NCI-H345 treated with DMSO at 0.1 percent for 48 hours (cell line): ENCODE measurements at regions not wholly inside any gene's neighbourhood (a gene's known extent, or its start where the extent isn't known, plus 50 kb on each side); places are given as distances from the start of the nearest gene placed in this dataset.
"Not testable (repeated sequence)": the region's sequence is repeated elsewhere in the genome, so short reads cannot be mapped to it uniquely, and the experiment has no call there.

Experiments used
- DNase-seq: peaks from one replicate; lab custom pipeline; 2025; ENCODE audit not compliant: unreplicated experiment; lab: John Stamatoyannopoulos, UW

- no peak for DNase-seq
These were observed 60.2 kb upstream of the LRRC4C start for GRCh38 chr11:41519696-41520095.

- DNase-seq = no peak
These were observed 62.9 kb upstream of the LRRC4C start for GRCh38 chr11:41522391-41522790.

- DNase-seq = no peak
These were observed 63.6 kb upstream of the LRRC4C start for GRCh38 chr11:41522899-41523672.

- no peak for DNase-seq
These were observed 68.1 kb upstream of the LRRC4C start for GRCh38 chr11:41527530-41527929.

GRCh38 chr11:41532413-41532812 lies 73.0 kb upstream of the LRRC4C start:
- DNase-seq = no peak

GRCh38 chr11:41533761-41534160 lies 74.3 kb upstream of the LRRC4C start:
- no peak for DNase-seq

GRCh38 chr11:41534391-41534790 lies 74.9 kb upstream of the LRRC4C start:
- no peak for DNase-seq

- DNase-seq = no peak
These were observed 75.4 kb upstream of the LRRC4C start for GRCh38 chr11:41534861-41535260.

GRCh38 chr11:41536021-41536568 lies 76.6 kb upstream of the LRRC4C start:
- no peak for DNase-seq

GRCh38 chr11:41544902-41545301 lies 85.5 kb upstream of the LRRC4C start:
- DNase-seq = not testable (repeated sequence)

GRCh38 chr11:41578421-41579051 lies 119.1 kb upstream of the LRRC4C start:
- DNase-seq = no peak

GRCh38 chr11:41579546-41579945 lies 120.1 kb upstream of the LRRC4C start:
- no peak for DNase-seq

GRCh38 chr11:41609511-41609910 lies 150.1 kb upstream of the LRRC4C start:
- DNase-seq = no peak

GRCh38 chr11:41612415-41612814 lies 153.0 kb upstream of the LRRC4C start:
- DNase-seq = no peak

GRCh38 chr11:41613326-41613725 lies 153.9 kb upstream of the LRRC4C start:
- DNase-seq = no peak

- DNase-seq = no peak
These were observed 163.4 kb upstream of the LRRC4C start for GRCh38 chr11:41622707-41623359.

GRCh38 chr11:41659985-41660384 lies 200.5 kb upstream of the LRRC4C start:
- no peak for DNase-seq

GRCh38 chr11:41660585-41660984 lies 201.1 kb upstream of the LRRC4C start:
- DNase-seq = no peak

GRCh38 chr11:41665441-41666360 lies 206.2 kb upstream of the LRRC4C start:
- DNase-seq = no peak

- no peak for DNase-seq
These were observed 207.7 kb upstream of the LRRC4C start for GRCh38 chr11:41666951-41667653.
